ENCODE measurements at regions not wholly inside any gene's neighbourhood (a gene's known extent, or its start where the extent isn't known, plus 50 kb on each side); places are given as distances from the start of the nearest gene placed in this dataset.
"Not testable (repeated sequence)": the region's sequence is repeated elsewhere in the genome, so short reads cannot be mapped to it uniquely, and the experiment has no call there.

- DNase-seq, result no peak
Measured at GRCh38 chr2:195534971-195535370, 122.1 kb upstream of the SLC39A10 start.

- DNase-seq, result no peak
Measured at GRCh38 chr2:195533771-195534642, 123.0 kb upstream of the SLC39A10 start.

- no peak for DNase-seq
Measured at GRCh38 chr2:195532628-195533271, 124.3 kb upstream of the SLC39A10 start.

- no peak for DNase-seq
Measured at GRCh38 chr2:195532255-195532627, 124.8 kb upstream of the SLC39A10 start.

- no peak for DNase-seq
Measured at GRCh38 chr2:195531754-195532153, 125.3 kb upstream of the SLC39A10 start.

GRCh38 chr2:195523242-195523641 is 133.8 kb upstream of the SLC39A10 start:
- DNase-seq, result not testable (repeated sequence)

- DNase-seq, result no peak
Measured at GRCh38 chr2:195521589-195521988, 135.4 kb upstream of the SLC39A10 start.

GRCh38 chr2:195520671-195521155 is 136.3 kb upstream of the SLC39A10 start:
- no peak for DNase-seq

- DNase-seq, result no peak
Measured at GRCh38 chr2:195515551-195515950, 141.5 kb upstream of the SLC39A10 start.

GRCh38 chr2:195514365-195514764 is 142.7 kb upstream of the SLC39A10 start:
- DNase-seq, result no peak

GRCh38 chr2:195513119-195513518 is 143.9 kb upstream of the SLC39A10 start:
- DNase-seq, result no peak

GRCh38 chr2:195509551-195509950 is 147.5 kb upstream of the SLC39A10 start:
- DNase-seq, result no peak

GRCh38 chr2:195508139-195508455 is 148.9 kb upstream of the SLC39A10 start:
- DNase-seq, result no peak

- DNase-seq, result no peak
Measured at GRCh38 chr2:195507447-195508138, 149.4 kb upstream of the SLC39A10 start.

GRCh38 chr2:195505701-195506100 is 151.3 kb upstream of the SLC39A10 start:
- no peak for DNase-seq

GRCh38 chr2:195503208-195503607 is 153.8 kb upstream of the SLC39A10 start:
- DNase-seq, result no peak

GRCh38 chr2:195501746-195502145 is 155.3 kb upstream of the SLC39A10 start:
- no peak for DNase-seq

- DNase-seq, result no peak
Measured at GRCh38 chr2:195500879-195501278, 156.1 kb upstream of the SLC39A10 start.

GRCh38 chr2:195498839-195499490 is 158.1 kb upstream of the SLC39A10 start:
- DNase-seq, result no peak

GRCh38 chr2:195498176-195498575 is 158.8 kb upstream of the SLC39A10 start:
- DNase-seq, result no peak

GRCh38 chr2:195496991-195497390 is 160.0 kb upstream of the SLC39A10 start:
- DNase-seq, result no peak

- DNase-seq, result no peak
Measured at GRCh38 chr2:195495966-195496365, 161.1 kb upstream of the SLC39A10 start.

- no peak for DNase-seq
Measured at GRCh38 chr2:195495351-195495750, 161.7 kb upstream of the SLC39A10 start.
